Esophagus muscularis mucosa (tissue), 4 donors: ENCODE measurements at regions not wholly inside any gene's neighbourhood (a gene's known extent, or its start where the extent isn't known, plus 50 kb on each side); places are given as distances from the start of the nearest gene placed in this dataset.

Experiments used
- DNase-seq: peaks from one replicate; pipeline ENCODE4 v3.0.0-alpha.2; 2017; ENCODE audit errors: extremely low spot score
- H3K27ac ChIP-seq, 4 donors: fragments of 200-600 bp; sonication (generic); replicated peaks in 1 of 4; 1 replicate in 3 of 4; 2 replicates in 1 of 4; pipeline ENCODE4 v1.5.1; 2016 to 2019; ENCODE audit warnings: mild to moderate bottlenecking in 1 of 4
- H3K27me3 ChIP-seq, 4 donors: fragments of 200-600 bp; sonication (generic); one replicate each; pipeline versions ENCODE4 v1.5.1 to v1.6.0; 2016 to 2019
- H3K36me3 ChIP-seq, 4 donors: fragments of 200-600 bp; sonication (generic); one replicate each; pipeline ENCODE4 v1.5.1; 2016 to 2019
- H3K4me1 ChIP-seq, 4 donors: fragments of 200-600 bp; sonication (generic); one replicate each; pipeline ENCODE4 v1.5.1; 2016 to 2019
- H3K4me3 ChIP-seq, 4 donors: fragments of 200-600 bp; sonication (generic); 1 replicate in 2 of 4; 2 replicates in 2 of 4; pipeline ENCODE4 v1.5.1; 2016 to 2019; ENCODE audit warnings: mild to moderate bottlenecking in 4 of 4, moderate library complexity in 1 of 4
- H3K9me3 ChIP-seq, 4 donors: fragments of 200-600 bp; sonication (generic); 1 replicate in 3 of 4; 2 replicates in 1 of 4; pipeline ENCODE4 v1.5.1; 2016 to 2019
- EP300 ChIP-seq: sonication (generic); formaldehyde crosslinking; IDR thresholded peaks from one replicate; pipeline ENCODE4 v1.6.1; 2017; ENCODE audit warnings: antibody characterized with exemption
- POLR2A ChIP-seq: fragments of 450-650 bp; IDR thresholded peaks from one replicate; pipeline ENCODE4 v1.6.1; 2017; ENCODE audit warnings: antibody characterized with exemption, moderate library complexity, mild to moderate bottlenecking, low read depth
- POLR2AphosphoS5 ChIP-seq, 2 donors: sonication (generic); formaldehyde crosslinking; IDR thresholded peaks; one replicate each; pipeline ENCODE4 v1.6.1; 2017; ENCODE audit warnings: antibody characterized with exemption in 2 of 2
- WGBS: methylation state at CpG from one replicate; pipeline ENCODE4 v1.1.5; 2018; 5-methylcytosine and 5-hydroxymethylcytosine counted together
- intact Hi-C: fragments of 100-400 bp; cut with DNase I; formaldehyde crosslinking; loops from one replicate; pipeline ENCODE4 v1.15.1; 2023
- TF ChIP-seq, protein P1 (sequence below), 3 experiments: fragments of 200-600 bp in 2 of 3; fragments of 450-650 bp in 1 of 3; sonication (generic) in 2 of 3; IDR thresholded peaks; one replicate each; pipeline ENCODE4 v1.5.1; 2017 to 2019; ENCODE audit warnings: antibody characterized with exemption in 3 of 3, mild to moderate bottlenecking in 2 of 3, moderate library complexity in 1 of 3

DNA sequence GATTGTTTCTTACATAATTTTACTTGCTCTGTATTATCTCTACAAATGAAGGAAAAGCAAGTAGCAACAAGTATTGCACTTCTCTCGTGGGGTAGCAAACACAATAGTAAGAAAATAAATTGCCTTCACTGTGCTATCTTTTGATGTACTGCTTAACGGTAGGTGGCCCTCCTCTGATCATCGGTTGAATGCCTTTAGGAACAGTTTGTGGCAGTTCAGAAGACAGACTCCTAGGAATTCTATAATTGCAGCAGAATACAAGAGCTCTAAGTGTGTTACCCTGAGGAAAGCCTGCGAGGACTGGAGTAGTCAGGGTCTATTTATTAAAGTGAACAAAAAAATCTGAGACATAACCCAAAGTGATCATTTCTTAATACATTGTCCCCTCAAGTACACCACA lies 1135.9 kb downstream of the KCNT2 start:
- intact Hi-C loops = no loop called here
- WGBS = 62% methylated on average over 4 of the region's 4 CpGs

DNA sequence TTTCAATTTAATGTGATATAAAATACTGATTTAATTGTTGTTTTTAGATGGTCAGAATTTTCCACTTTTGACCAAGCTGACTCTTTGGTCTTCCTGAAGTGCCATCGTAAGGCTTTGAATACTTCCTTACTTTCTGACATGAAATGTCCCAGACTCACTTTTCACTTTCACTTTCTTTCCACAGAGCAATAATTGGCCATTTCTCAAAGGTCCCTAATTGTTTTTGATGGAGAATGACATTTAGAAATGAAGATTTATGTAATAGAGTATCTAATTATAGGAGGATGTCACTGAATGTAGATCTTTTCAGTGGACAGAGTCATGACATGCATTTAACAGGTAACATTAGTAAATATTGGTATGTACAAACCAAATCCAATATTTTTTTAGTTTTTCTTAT lies 1141.6 kb downstream of the KCNT2 start:
- Histone ChIP-seq H3K27ac (no peak overlapping the region), H3K4me1 (no peaks in the 10 kb centered on the region), H3K9me3 (no peaks in the 10 kb centered on the region), H3K4me3 (no peak overlapping the region), H3K36me3 (no peaks in the 10 kb centered on the region), H3K27me3 (no peaks in the 10 kb centered on the region)
- 86% methylated on average over 1 of the region's 1 CpG for WGBS
- no peak for DNase-seq
- TF ChIP-seq POLR2A (no peak), EP300 (no peak), POLR2AphosphoS5 (IDR thresholded peaks at IDR 0.05) (no peak)
- TF ChIP-seq, protein P1, sequence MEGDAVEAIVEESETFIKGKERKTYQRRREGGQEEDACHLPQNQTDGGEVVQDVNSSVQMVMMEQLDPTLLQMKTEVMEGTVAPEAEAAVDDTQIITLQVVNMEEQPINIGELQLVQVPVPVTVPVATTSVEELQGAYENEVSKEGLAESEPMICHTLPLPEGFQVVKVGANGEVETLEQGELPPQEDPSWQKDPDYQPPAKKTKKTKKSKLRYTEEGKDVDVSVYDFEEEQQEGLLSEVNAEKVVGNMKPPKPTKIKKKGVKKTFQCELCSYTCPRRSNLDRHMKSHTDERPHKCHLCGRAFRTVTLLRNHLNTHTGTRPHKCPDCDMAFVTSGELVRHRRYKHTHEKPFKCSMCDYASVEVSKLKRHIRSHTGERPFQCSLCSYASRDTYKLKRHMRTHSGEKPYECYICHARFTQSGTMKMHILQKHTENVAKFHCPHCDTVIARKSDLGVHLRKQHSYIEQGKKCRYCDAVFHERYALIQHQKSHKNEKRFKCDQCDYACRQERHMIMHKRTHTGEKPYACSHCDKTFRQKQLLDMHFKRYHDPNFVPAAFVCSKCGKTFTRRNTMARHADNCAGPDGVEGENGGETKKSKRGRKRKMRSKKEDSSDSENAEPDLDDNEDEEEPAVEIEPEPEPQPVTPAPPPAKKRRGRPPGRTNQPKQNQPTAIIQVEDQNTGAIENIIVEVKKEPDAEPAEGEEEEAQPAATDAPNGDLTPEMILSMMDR (IDR thresholded peaks at IDR 0.05) = no peak
- intact Hi-C loops = no loop called here

More for the DNA sequence above, 1135.9 kb downstream of the KCNT2 start:
- TF ChIP-seq POLR2A (no peak), POLR2AphosphoS5 (IDR thresholded peaks at IDR 0.05) (no peak), EP300 (no peak)
- TF ChIP-seq, protein P1 (IDR thresholded peaks at IDR 0.05) = no peak
- H3K9me3 ChIP-seq = no peaks in the 10 kb centered on the region
- H3K27me3 ChIP-seq = no peaks in the 10 kb centered on the region
- H3K27ac ChIP-seq = no peak overlapping the region
- H3K4me1 ChIP-seq = no peaks in the 10 kb centered on the region
- no peaks in the 10 kb centered on the region for H3K36me3 ChIP-seq
- no peak overlapping the region for H3K4me3 ChIP-seq
- no peak for DNase-seq

DNA sequence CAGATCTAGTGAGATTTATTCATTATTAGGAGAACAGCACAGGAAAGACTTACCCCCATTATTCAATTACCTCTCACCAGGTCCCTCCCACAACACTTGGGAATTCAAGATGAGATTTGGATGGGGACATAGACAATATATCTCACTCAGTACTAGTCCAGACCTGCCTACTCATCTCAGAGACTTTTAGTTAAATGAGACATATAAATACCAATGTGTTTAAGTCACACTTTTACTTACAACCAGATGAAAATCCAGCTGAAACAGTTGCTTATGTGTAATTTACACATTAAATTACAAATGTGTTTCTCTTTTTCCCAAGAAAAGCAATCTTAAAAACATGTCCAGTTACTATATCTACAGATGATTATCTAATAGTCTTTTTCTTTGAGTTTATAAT lies 1145.6 kb downstream of the KCNT2 start:
- no peaks in the 10 kb centered on the region for H3K9me3 ChIP-seq

DNA sequence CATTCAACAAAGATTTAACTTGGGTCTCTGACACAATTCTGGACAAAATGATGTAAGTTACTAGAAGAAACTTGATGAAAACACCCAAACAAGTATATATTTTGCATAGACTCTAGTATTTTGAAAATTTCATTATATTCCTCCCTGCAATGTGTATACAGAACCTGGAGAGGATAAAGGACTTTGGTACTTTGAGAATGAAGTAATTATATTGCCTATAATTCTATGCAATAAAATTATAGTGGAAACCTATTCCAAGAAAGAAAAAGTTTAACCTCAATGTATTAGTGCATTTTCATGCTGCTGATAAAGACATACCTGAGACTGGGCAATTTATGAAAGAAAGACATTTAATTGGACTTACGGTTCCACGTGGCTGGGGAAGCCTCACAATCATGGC lies 1146.1 kb downstream of the KCNT2 start:
- no peak for DNase-seq
- WGBS = 92% methylated on average over 2 of the region's 2 CpGs
- no peaks in the 10 kb centered on the region for H3K36me3 ChIP-seq
- no peak overlapping the region for H3K27ac ChIP-seq
- TF ChIP-seq EP300 (no peak), POLR2AphosphoS5 (IDR thresholded peaks at IDR 0.05) (no peak), POLR2A (no peak)
- TF ChIP-seq, protein P1 (IDR thresholded peaks at IDR 0.05) = no peak
- H3K4me3 ChIP-seq = no peak overlapping the region
- intact Hi-C loops = no loop called here
- no peaks in the 10 kb centered on the region for H3K4me1 ChIP-seq
- no peaks in the 10 kb centered on the region for H3K9me3 ChIP-seq
- H3K27me3 ChIP-seq = no peaks in the 10 kb centered on the region

More for the DNA sequence above, 1145.6 kb downstream of the KCNT2 start:
- intact Hi-C loops = no loop called here
- TF ChIP-seq POLR2AphosphoS5 (IDR thresholded peaks at IDR 0.05) = no peak
- no peak for TF ChIP-seq EP300
- TF ChIP-seq, protein P1 (IDR thresholded peaks at IDR 0.05) = no peak
- no peaks in the 10 kb centered on the region for H3K4me1 ChIP-seq
- no peak overlapping the region for H3K27ac ChIP-seq
- DNase-seq = no peak
- H3K4me3 ChIP-seq = no peak overlapping the region
- H3K36me3 ChIP-seq = no peaks in the 10 kb centered on the region
- no peaks in the 10 kb centered on the region for H3K27me3 ChIP-seq

DNA sequence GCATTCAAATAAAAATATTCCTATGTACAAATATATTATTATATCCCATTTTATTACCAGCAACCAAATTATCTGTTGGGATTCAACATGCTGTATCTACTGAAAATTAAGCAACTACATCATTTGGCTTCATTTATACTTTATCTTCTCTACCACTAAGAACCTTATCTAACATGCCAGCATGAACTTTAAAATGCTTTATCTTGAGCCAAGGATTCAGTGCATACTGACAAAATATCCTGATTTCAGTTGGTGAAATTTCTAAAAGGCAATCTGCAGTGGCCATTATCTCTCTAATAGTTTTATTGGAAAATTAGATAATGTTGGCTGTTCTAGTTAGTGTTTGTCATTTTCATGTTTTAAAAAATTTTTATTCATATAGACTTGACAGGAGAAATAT lies 1149.9 kb downstream of the KCNT2 start:
- no peak for DNase-seq
- H3K27me3 ChIP-seq = no peaks in the 10 kb centered on the region
- H3K4me1 ChIP-seq = no peaks in the 10 kb centered on the region
- H3K36me3 ChIP-seq = no peaks in the 10 kb centered on the region
- no peak overlapping the region for H3K27ac ChIP-seq
- no peak overlapping the region for H3K4me3 ChIP-seq
- intact Hi-C loops = no loop called here
- H3K9me3 ChIP-seq = no peaks in the 10 kb centered on the region
- TF ChIP-seq EP300 (no peak), POLR2AphosphoS5 (IDR thresholded peaks at IDR 0.05) (no peak), POLR2A (no peak)
- TF ChIP-seq, protein P1 (IDR thresholded peaks at IDR 0.05) = no peak
